ENCODE measurements at regions not wholly inside any gene's neighbourhood (a gene's known extent, or its start where the extent isn't known, plus 50 kb on each side); places are given as distances from the start of the nearest gene placed in this dataset.

GRCh38 chr15:99921101-99921500 lies 187.9 kb upstream of the LYSMD4 start:
- ATAC-seq (no peak), DNase-seq (ENCODE audit: low read depth, low spot score) (no peak)
- H3K4me2 ChIP-seq (ENCODE audit: low read length): no peak overlapping the region
- no TSS peak for BruUV-seq (replicated peaks)
- TF ChIP-seq EZH2 (IDR thresholded peaks at IDR 0.05): no peak
- TF ChIP-seq ZBTB33 (IDR thresholded peaks at IDR 0.05; ENCODE audit: extremely low read depth, insufficient replicate concordance, low read length): no peak
- TF ChIP-seq ELF1 (IDR thresholded peaks at IDR 0.05; ENCODE audit: borderline replicate concordance, low read depth): no peak
- no peaks in the 10 kb centered on the region for H3K36me3 ChIP-seq (ENCODE audit: control insufficient read depth in 1 of 2, insufficient read depth in 2 of 2, low read length in 2 of 2)
- RAD21 ChIA-PET (ENCODE audit: low non-redundant PET in 1 of 2, low total read pairs in 2 of 2, uncharacterized antibody in 2 of 2, unreplicated experiment in 2 of 2): no interaction called here
- peaks cover 0 to 5% of the 10 kb centered on the region in 2 experiments; a peak in 1 of 4 replicates for H3K4me1 ChIP-seq (ENCODE audit: control insufficient read depth in 1 of 2, insufficient read depth in 2 of 2, low read length in 2 of 2)
- no peak overlapping the region for H3K27ac ChIP-seq (ENCODE audit: low read depth, low read length)
- H3K9ac ChIP-seq (ENCODE audit: low read length): no peak overlapping the region
- H2AFZ ChIP-seq (ENCODE audit: low read depth, low read length, poor library complexity, severe bottlenecking): no peak overlapping the region
- CTCF ChIA-PET: interaction anchor here (1.5 kb wide), 1 partner anchor 429 kb away, joined by 3 read pairs; no protein-coding TSS in a partner anchor
- no peak overlapping the region for H3K4me3 ChIP-seq (replicated peaks in 1 of 2; ENCODE audit: low read depth in 1 of 2, low read length in 2 of 2)
- H3K27me3 ChIP-seq (ENCODE audit: insufficient read depth, low read length): peaks cover 12% of the 10 kb centered on the region; the same call in 1 of the 2 replicates
- no peaks in the 10 kb centered on the region for H3K79me2 ChIP-seq (ENCODE audit: insufficient read depth, low read length)
- H3K9me2 ChIP-seq (ENCODE audit: insufficient read depth): no peaks in the 10 kb centered on the region
- no peaks in the 10 kb centered on the region for H3K9me3 ChIP-seq (ENCODE audit: control insufficient read depth in 1 of 2, insufficient read depth in 1 of 2, low read depth in 1 of 2, low read length in 2 of 2)
- POLR2A ChIA-PET: no interaction called here
- no peaks in the 10 kb centered on the region for H4K20me1 ChIP-seq (ENCODE audit: insufficient read depth)
- intact Hi-C loops (cut with micrococcal nuclease): loop anchor here (10.0 kb wide), 2 partner anchors 654 to 684 kb away; partner anchors contain the start of genes ASB7 and LINS1

- ChIA-PET CTCF (interaction anchor here (0.6 kb wide), 1 partner anchor 1098 kb away, joined by 3 read pairs; no protein-coding TSS in a partner anchor), POLR2A (no interaction called here), RAD21 (ENCODE audit: low non-redundant PET in 1 of 2, low total read pairs in 2 of 2, uncharacterized antibody in 2 of 2, unreplicated experiment in 2 of 2) (no interaction called here)
- no peaks in the 10 kb centered on the region for H3K9me2 ChIP-seq (ENCODE audit: insufficient read depth)
- intact Hi-C loops (cut with micrococcal nuclease): no loop called here
- no TSS peak for BruUV-seq (replicated peaks)
- no peaks in the 10 kb centered on the region for H3K4me1 ChIP-seq (ENCODE audit: control insufficient read depth in 1 of 2, insufficient read depth in 2 of 2, low read length in 2 of 2)
- no peak overlapping the region for H3K4me2 ChIP-seq (ENCODE audit: low read length)
- no peaks in the 10 kb centered on the region for H3K9me3 ChIP-seq (ENCODE audit: control insufficient read depth in 1 of 2, insufficient read depth in 1 of 2, low read depth in 1 of 2, low read length in 2 of 2)
- H3K36me3 ChIP-seq (ENCODE audit: control insufficient read depth in 1 of 2, insufficient read depth in 2 of 2, low read length in 2 of 2): no peaks in the 10 kb centered on the region
- no peak for ATAC-seq
- no peak overlapping the region for H2AFZ ChIP-seq (ENCODE audit: low read depth, low read length, poor library complexity, severe bottlenecking)
- H3K27ac ChIP-seq (ENCODE audit: low read depth, low read length): no peak overlapping the region
- no peak overlapping the region for H3K9ac ChIP-seq (ENCODE audit: low read length)
- peaks cover 12% of the 10 kb centered on the region; the same call in 1 of the 2 replicates for H3K27me3 ChIP-seq (ENCODE audit: insufficient read depth, low read length)
- H3K4me3 ChIP-seq (replicated peaks in 1 of 2; ENCODE audit: low read depth in 1 of 2, low read length in 2 of 2): no peak overlapping the region
- no peaks in the 10 kb centered on the region for H4K20me1 ChIP-seq (ENCODE audit: insufficient read depth)
- no peak for DNase-seq (ENCODE audit: low read depth, low spot score)
- no peaks in the 10 kb centered on the region for H3K79me2 ChIP-seq (ENCODE audit: insufficient read depth, low read length)
- TF ChIP-seq ZBTB33 (IDR thresholded peaks at IDR 0.05; ENCODE audit: extremely low read depth, insufficient replicate concordance, low read length): no peak
- TF ChIP-seq EGR1 (IDR thresholded peaks at IDR 0.05; ENCODE audit: low read depth): no peak
- TF ChIP-seq ZFX (IDR thresholded peaks at IDR 0.05): no peak
- no peak for TF ChIP-seq SP1 (IDR thresholded peaks at IDR 0.05; ENCODE audit: low read depth)
- no peak for TF ChIP-seq RAD21 (IDR thresholded peaks at IDR 0.05; ENCODE audit: low read depth)
- no peak for TF ChIP-seq TCF7L2 (IDR thresholded peaks at IDR 0.05; ENCODE audit: borderline replicate concordance, extremely low read depth, insufficient read depth, insufficient read length)
- TF ChIP-seq CBX3 (IDR thresholded peaks at IDR 0.05; ENCODE audit: low read depth): no peak
- TF ChIP-seq CTCF (IDR thresholded peaks at IDR 0.05 in 2 of 3, conservative IDR thresholded peaks at IDR 0.05 in 1 of 3; ENCODE audit: borderline replicate concordance in 1 of 3, insufficient read depth in 1 of 3, low read depth in 2 of 3, low read length in 2 of 3): no peak
- TF ChIP-seq EZH2 (IDR thresholded peaks at IDR 0.05): no peak
- TF ChIP-seq YY1 (IDR thresholded peaks at IDR 0.05; ENCODE audit: extremely low read depth, insufficient replicate concordance, low read depth, low read length): no peak
- no peak for TF ChIP-seq EZH2phosphoT487 (IDR thresholded peaks at IDR 0.05; ENCODE audit: borderline replicate concordance)
- no peak for TF ChIP-seq POLR2A (IDR thresholded peaks at IDR 0.05; ENCODE audit: borderline replicate concordance, extremely low read depth, insufficient read depth, insufficient read length)
- TF ChIP-seq MAX (IDR thresholded peaks at IDR 0.05): no peak
Observed at GRCh38 chr15:99918072-99918471, 184.8 kb upstream of the LYSMD4 start.

Data from HCT116 (cell line).